Lower lobe of right lung (tissue), 2 donors: ENCODE measurements at regions not wholly inside any gene's neighbourhood (a gene's known extent, or its start where the extent isn't known, plus 50 kb on each side); places are given as distances from the start of the nearest gene placed in this dataset.

ENCODE experiments used
- ATAC-seq, 2 donors: fragments of 200-7000 bp; cut with Tn5 transposase; one replicate each; pipeline ENCODE4 v1.9.1; 2020 to 2022; ENCODE audit warnings: mild to moderate bottlenecking in 2 of 2, moderate library complexity in 2 of 2
- DNase-seq: peaks from one replicate; pipeline ENCODE4 v3.0.0-alpha.2; 2020
- H3K27ac ChIP-seq: fragments of 200-600 bp; one replicate; pipeline ENCODE4 v1.8.0; 2022
- H3K27me3 ChIP-seq: fragments of 200-600 bp; one replicate; pipeline ENCODE4 v1.8.0; 2022; ENCODE audit warnings: low read depth
- H3K36me3 ChIP-seq: fragments of 200-600 bp; one replicate; pipeline ENCODE4 v1.8.0; 2022; ENCODE audit warnings: mild to moderate bottlenecking
- H3K4me1 ChIP-seq: fragments of 200-600 bp; one replicate; pipeline ENCODE4 v1.8.0; 2022
- H3K4me3 ChIP-seq: fragments of 200-600 bp; one replicate; pipeline ENCODE4 v1.8.0; 2022; ENCODE audit warnings: mild to moderate bottlenecking
- H3K9me3 ChIP-seq: fragments of 200-600 bp; one replicate; pipeline ENCODE4 v1.8.0; 2022
- CTCF ChIP-seq: fragments of 200-600 bp; IDR thresholded peaks from one replicate; pipeline ENCODE4 v1.8.0; 2022; ENCODE audit warnings: antibody characterized with exemption, mild to moderate bottlenecking
- intact Hi-C: fragments of 100-400 bp; cut with DNase I; formaldehyde crosslinking; loops from one replicate; pipeline ENCODE4 v1.11.0; 2022
- donor health status: DM: no; HTN: yes; CAD: no; lungs with severe emphysema.

- H3K36me3 ChIP-seq: no peaks in the 10 kb centered on the region
- DNase-seq (no peak), ATAC-seq (no peak)
- H3K27me3 ChIP-seq: no peaks in the 10 kb centered on the region
- H3K27ac ChIP-seq: no peak overlapping the region
- no peak for TF ChIP-seq CTCF
- H3K4me1 ChIP-seq: no peaks in the 10 kb centered on the region
- intact Hi-C loops: no loop called here
- no peaks in the 10 kb centered on the region for H3K9me3 ChIP-seq
- H3K4me3 ChIP-seq: no peak overlapping the region
Observed at GRCh38 chrX:126395909-126396308, 156.7 kb downstream of the DCAF12L1 start.

GRCh38 chrX:126394681-126395080 is 157.9 kb downstream of the DCAF12L1 start:
- Histone ChIP-seq H3K27ac (no peak overlapping the region), H3K9me3 (no peaks in the 10 kb centered on the region), H3K4me3 (no peak overlapping the region), H3K4me1 (no peaks in the 10 kb centered on the region), H3K36me3 (no peaks in the 10 kb centered on the region), H3K27me3 (no peaks in the 10 kb centered on the region)
- ATAC-seq: no peak
- DNase-seq: no peak
- intact Hi-C loops: no loop called here
- TF ChIP-seq CTCF: no peak

GRCh38 chrX:126393284-126393683 is 159.3 kb downstream of the DCAF12L1 start:
- TF ChIP-seq CTCF: no peak
- intact Hi-C loops: no loop called here
- DNase-seq: no peak

GRCh38 chrX:126376465-126376864 is 176.1 kb downstream of the DCAF12L1 start:
- Histone ChIP-seq H3K27me3 (no peaks in the 10 kb centered on the region), H3K4me3 (no peak overlapping the region), H3K27ac (no peak overlapping the region), H3K4me1 (no peaks in the 10 kb centered on the region), H3K9me3 (no peaks in the 10 kb centered on the region), H3K36me3 (no peaks in the 10 kb centered on the region)
- intact Hi-C loops: no loop called here
- ATAC-seq: no peak
- DNase-seq: no peak
- TF ChIP-seq CTCF: no peak

More at GRCh38 chrX:126393284-126393683, 159.3 kb downstream of the DCAF12L1 start:
- Histone ChIP-seq H3K4me3 (no peak overlapping the region), H3K27me3 (no peaks in the 10 kb centered on the region), H3K9me3 (no peaks in the 10 kb centered on the region), H3K36me3 (no peaks in the 10 kb centered on the region), H3K27ac (no peak overlapping the region), H3K4me1 (no peaks in the 10 kb centered on the region)
- ATAC-seq: no peak

GRCh38 chrX:126342859-126343258 is 176.8 kb upstream of the DCAF12L2 start:
- no peaks in the 10 kb centered on the region for H3K27me3 ChIP-seq
- no peak for DNase-seq
- intact Hi-C loops: no loop called here
- H3K27ac ChIP-seq: no peak overlapping the region
- no peak for TF ChIP-seq CTCF
- no peaks in the 10 kb centered on the region for H3K9me3 ChIP-seq
- H3K4me3 ChIP-seq: no peak overlapping the region
- no peaks in the 10 kb centered on the region for H3K36me3 ChIP-seq
- H3K4me1 ChIP-seq: no peaks in the 10 kb centered on the region
- no peak for ATAC-seq

- no peak for ATAC-seq
- H3K9me3 ChIP-seq: no peaks in the 10 kb centered on the region
- H3K27me3 ChIP-seq: no peaks in the 10 kb centered on the region
- no peak for TF ChIP-seq CTCF
- H3K36me3 ChIP-seq: no peaks in the 10 kb centered on the region
- H3K27ac ChIP-seq: no peak overlapping the region
- H3K4me3 ChIP-seq: no peak overlapping the region
- no peak for DNase-seq
- no peaks in the 10 kb centered on the region for H3K4me1 ChIP-seq
- intact Hi-C loops: no loop called here
Observed at GRCh38 chrX:126339928-126340327, 173.8 kb upstream of the DCAF12L2 start.
